SH-SY5Y (cell line): ENCODE measurements at regions not wholly inside any gene's neighbourhood (a gene's known extent, or its start where the extent isn't known, plus 50 kb on each side); places are given as distances from the start of the nearest gene placed in this dataset.

Source experiments
- GATA2 ChIP-seq: IDR thresholded peaks from 2 replicates; pipeline ENCODE4 v1.6.1; 2011; ENCODE audit warnings: mild to moderate bottlenecking, low read depth, low read length
- GATA3 ChIP-seq: IDR thresholded peaks from 2 replicates; pipeline ENCODE4 v1.6.1; 2011; ENCODE audit warnings: low read depth, mild to moderate bottlenecking, low read length, moderate library complexity

GRCh38 chr2:146931109-146931508 lies 913.7 kb upstream of the ACVR2A start:
- TF ChIP-seq GATA3 (no peak), GATA2 (no peak)
